Occipital lobe (tissue), 1 donor: ENCODE measurements at regions not wholly inside any gene's neighbourhood (a gene's known extent, or its start where the extent isn't known, plus 50 kb on each side); places are given as distances from the start of the nearest gene placed in this dataset.

Source experiments
- DNase-seq: peaks from one replicate; lab custom pipeline; 2025; lab: John Stamatoyannopoulos, UW

- DNase-seq = no peak
Measured at GRCh38 chr3:150268426-150269391, 139.4 kb upstream of the TSC22D2 start.

GRCh38 chr3:150267288-150267687, 140.8 kb upstream of the TSC22D2 start:
- DNase-seq = no peak

- no peak for DNase-seq
Measured at GRCh38 chr3:150265305-150265704, 142.8 kb upstream of the TSC22D2 start.

GRCh38 chr3:150264561-150265279, 143.4 kb upstream of the TSC22D2 start:
- no peak for DNase-seq

GRCh38 chr3:150261958-150262357, 146.1 kb upstream of the TSC22D2 start:
- no peak for DNase-seq

GRCh38 chr3:150261418-150261817, 146.7 kb upstream of the TSC22D2 start:
- DNase-seq = no peak

GRCh38 chr3:150260398-150260710, 147.7 kb upstream of the TSC22D2 start:
- DNase-seq = no peak

GRCh38 chr3:150259526-150260397, 148.3 kb upstream of the TSC22D2 start:
- no peak for DNase-seq

GRCh38 chr3:150256782-150257181, 151.3 kb upstream of the TSC22D2 start:
- no peak for DNase-seq

- no peak for DNase-seq
Measured at GRCh38 chr3:150256318-150256717, 151.8 kb upstream of the TSC22D2 start.

- DNase-seq = no peak
Measured at GRCh38 chr3:150255826-150256225, 152.3 kb upstream of the TSC22D2 start.

- DNase-seq = peak; percentile 55
Measured at GRCh38 chr3:150255413-150255812, 152.7 kb upstream of the TSC22D2 start.

- no peak for DNase-seq
Measured at GRCh38 chr3:150254309-150254708, 153.8 kb upstream of the TSC22D2 start.

GRCh38 chr3:150253622-150254021, 154.5 kb upstream of the TSC22D2 start:
- no peak for DNase-seq

GRCh38 chr3:150252462-150252861, 155.6 kb upstream of the TSC22D2 start:
- no peak for DNase-seq

- DNase-seq = no peak
Measured at GRCh38 chr3:150251187-150252062, 156.7 kb upstream of the TSC22D2 start.

GRCh38 chr3:150249779-150250470, 158.2 kb upstream of the TSC22D2 start:
- peak; percentile 13 for DNase-seq

GRCh38 chr3:150248888-150249681, 159.0 kb upstream of the TSC22D2 start:
- DNase-seq = no peak
